Gastrocnemius medialis (tissue), 4 donors: ENCODE measurements at regions not wholly inside any gene's neighbourhood (a gene's known extent, or its start where the extent isn't known, plus 50 kb on each side); places are given as distances from the start of the nearest gene placed in this dataset.

ENCODE experiments used
- ATAC-seq, 2 donors: fragments of 150-250 bp; one replicate each; pipeline ENCODE4 v1.9.1; 2016
- DNase-seq, 2 donors: peaks; one replicate each; pipeline ENCODE4 v3.0.0-alpha.2; 2019
- H3K27ac ChIP-seq, 4 donors: fragments of 200-600 bp; sonication (generic); 1 replicate in 1 of 4; 2 replicates in 3 of 4; pipeline ENCODE4 v1.5.1; 2016 to 2018; ENCODE audit warnings: mild to moderate bottlenecking in 2 of 4, moderate library complexity in 1 of 4
- H3K27me3 ChIP-seq, 3 donors: fragments of 200-600 bp; sonication (generic) in 2 of 3; 1 replicate in 1 of 3; 2 replicates in 2 of 3; pipeline versions ENCODE4 v1.5.1 to v1.6.0; 2016 to 2019; ENCODE audit warnings: mild to moderate bottlenecking in 1 of 3, moderate library complexity in 1 of 3
- H3K36me3 ChIP-seq, 2 donors: fragments of 200-600 bp; sonication (generic) in 1 of 2; one replicate each; pipeline ENCODE4 v1.5.1; 2017 to 2018
- H3K4me1 ChIP-seq, 2 donors: fragments of 200-600 bp; sonication (generic) in 1 of 2; one replicate each; pipeline ENCODE4 v1.5.1; 2016 to 2017; ENCODE audit warnings: mild to moderate bottlenecking in 2 of 2
- H3K4me3 ChIP-seq, 4 donors: fragments of 200-600 bp; sonication (generic) in 3 of 4; 1 replicate in 1 of 4; 2 replicates in 3 of 4; pipeline ENCODE4 v1.5.1; 2016 to 2019; ENCODE audit warnings: mild to moderate bottlenecking in 2 of 4
- H3K9me3 ChIP-seq, 3 donors: fragments of 200-600 bp; sonication (generic) in 2 of 3; 1 replicate in 1 of 3; 2 replicates in 2 of 3; pipeline ENCODE4 v1.5.1; 2016 to 2019
- CTCF ChIP-seq, 5 experiments: fragments of 450-650 bp in 3 of 5; fragments of 200-600 bp in 2 of 5; sonication (generic) in 2 of 5; IDR thresholded peaks in 4 of 5; conservative IDR thresholded peaks in 1 of 5; 1 replicate in 4 of 5; 2 replicates in 1 of 5; pipeline ENCODE4 v1.5.1; 2016 to 2019; ENCODE audit warnings: antibody characterized with exemption in 5 of 5, mild to moderate bottlenecking in 3 of 5, moderate library complexity in 3 of 5
- POLR2A ChIP-seq, 2 donors: fragments of 450-650 bp; IDR thresholded peaks; one replicate each; pipeline ENCODE4 v1.6.1; 2017; ENCODE audit warnings: antibody characterized with exemption in 2 of 2, mild to moderate bottlenecking in 2 of 2, moderate library complexity in 2 of 2
- in situ Hi-C, 4 donors: fragments of 200-750 bp; cut with MboI; loops; one replicate each; pipeline versions ENCODE4 v1.15.0 to v1.8.0; 2017; ENCODE audit warnings: low sequenced_read_pairs in 4 of 4
- intact Hi-C: fragments of 100-400 bp; cut with DNase I; formaldehyde crosslinking; loops from one replicate; pipeline ENCODE4 v1.15.1; 2023; ENCODE audit warnings: low total_unique reads

- TF ChIP-seq POLR2A (IDR thresholded peaks at IDR 0.05) (no peak), CTCF (IDR thresholded peaks at IDR 0.05 in 4 of 5, conservative IDR thresholded peaks at IDR 0.05 in 1 of 5) (no peak)
- ATAC-seq (no peak), DNase-seq (no peak)
- Histone ChIP-seq H3K9me3 (no peaks in the 10 kb centered on the region), H3K4me1 (no peaks in the 10 kb centered on the region), H3K36me3 (no peaks in the 10 kb centered on the region), H3K27me3 (no peaks in the 10 kb centered on the region), H3K4me3 (no peak overlapping the region), H3K27ac (no peak overlapping the region)
- intact Hi-C loops, result no loop called here
- in situ Hi-C loops, result no loop called here
Observed at GRCh38 chr22:48646216-48646925, 1181.3 kb downstream of the BRD1 start.

GRCh38 chr22:48645766-48646165, 1181.9 kb downstream of the BRD1 start:
- Histone ChIP-seq H3K36me3 (no peaks in the 10 kb centered on the region), H3K9me3 (no peaks in the 10 kb centered on the region), H3K27ac (no peak overlapping the region), H3K4me1 (no peaks in the 10 kb centered on the region), H3K4me3 (no peak overlapping the region), H3K27me3 (no peaks in the 10 kb centered on the region)
- TF ChIP-seq CTCF (IDR thresholded peaks at IDR 0.05 in 4 of 5, conservative IDR thresholded peaks at IDR 0.05 in 1 of 5), result no peak
- no peak for TF ChIP-seq POLR2A (IDR thresholded peaks at IDR 0.05)
- in situ Hi-C loops, result no loop called here
- DNase-seq (no peak), ATAC-seq (no peak)
- intact Hi-C loops, result no loop called here

- H3K27ac ChIP-seq, result no peak overlapping the region
- intact Hi-C loops (no loop called here), in situ Hi-C loops (no loop called here)
- no peak for TF ChIP-seq CTCF (IDR thresholded peaks at IDR 0.05 in 4 of 5, conservative IDR thresholded peaks at IDR 0.05 in 1 of 5)
- TF ChIP-seq POLR2A (IDR thresholded peaks at IDR 0.05), result no peak
- H3K36me3 ChIP-seq, result no peaks in the 10 kb centered on the region
- DNase-seq (no peak), ATAC-seq (no peak)
- no peaks in the 10 kb centered on the region for H3K9me3 ChIP-seq
- H3K4me1 ChIP-seq, result no peaks in the 10 kb centered on the region
- H3K27me3 ChIP-seq, result peaks cover 0 to 2% (median 0%) of the 10 kb centered on the region in 3 donors
- H3K4me3 ChIP-seq, result no peak overlapping the region
Observed at GRCh38 chr22:48644997-48645396, 1182.7 kb downstream of the BRD1 start.

- Histone ChIP-seq H3K4me1 (no peaks in the 10 kb centered on the region), H3K27me3 (peaks cover 0 to 6% (median 0%) of the 10 kb centered on the region in 3 donors), H3K4me3 (no peak overlapping the region), H3K9me3 (no peaks in the 10 kb centered on the region), H3K36me3 (no peaks in the 10 kb centered on the region), H3K27ac (no peak overlapping the region)
- no peak for ATAC-seq
- DNase-seq, result no peak
- in situ Hi-C loops (no loop called here), intact Hi-C loops (no loop called here)
- TF ChIP-seq POLR2A (IDR thresholded peaks at IDR 0.05) (no peak), CTCF (IDR thresholded peaks at IDR 0.05 in 4 of 5, conservative IDR thresholded peaks at IDR 0.05 in 1 of 5) (no peak)
Observed at GRCh38 chr22:48644108-48644507, 1183.6 kb downstream of the BRD1 start.
